ENCODE measurements at regions not wholly inside any gene's neighbourhood (a gene's known extent, or its start where the extent isn't known, plus 50 kb on each side); places are given as distances from the start of the nearest gene placed in this dataset.

DNA sequence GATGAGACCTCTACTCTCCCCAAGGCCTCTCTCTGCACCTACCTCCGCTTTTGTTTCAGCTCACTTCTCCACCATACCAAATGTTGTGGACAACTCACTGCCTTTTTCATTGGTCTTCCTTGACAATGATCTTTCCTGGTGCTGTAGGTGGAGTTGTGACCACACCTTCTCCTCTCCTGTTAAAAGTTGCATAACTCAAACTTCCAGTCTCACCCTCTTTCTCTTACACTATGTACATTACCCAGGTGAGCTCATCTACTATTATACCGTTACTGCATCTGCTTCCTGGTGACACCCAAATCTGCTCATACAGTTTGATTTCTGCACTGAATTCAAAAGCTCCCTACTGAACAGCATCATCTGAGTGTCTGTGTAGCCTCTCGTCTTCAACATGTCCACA, 542.8 kb downstream of the GALC start:
- CTCF ChIA-PET = no interaction called here
- no peaks in the 10 kb centered on the region for H3K27me3 ChIP-seq (replicated peaks; ENCODE audit: insufficient read depth, low read depth, low read length, poor library complexity)
- H3K36me3 ChIP-seq (ENCODE audit: insufficient read depth, low read length, poor library complexity, severe bottlenecking) = no peaks in the 10 kb centered on the region
- H3K27ac ChIP-seq (ENCODE audit: low read depth, low read length, poor library complexity, severe bottlenecking) = no peak overlapping the region
- no peak overlapping the region for H3K4me3 ChIP-seq (ENCODE audit: low read depth, low read length, poor library complexity, severe bottlenecking)
- DNase-seq (ENCODE audit: low spot score) = no peak
- BruUV-seq (replicated peaks) = no TSS peak
- H3K4me1 ChIP-seq (ENCODE audit: insufficient read depth, low read length, poor library complexity, severe bottlenecking) = no peaks in the 10 kb centered on the region
- H3K9me3 ChIP-seq (ENCODE audit: low read depth, low read length, poor library complexity, severe bottlenecking) = no peaks in the 10 kb centered on the region
- intact Hi-C loops (cut with micrococcal nuclease; ENCODE audit: unreplicated experiment) = no loop called here
- TF ChIP-seq, protein P1, sequence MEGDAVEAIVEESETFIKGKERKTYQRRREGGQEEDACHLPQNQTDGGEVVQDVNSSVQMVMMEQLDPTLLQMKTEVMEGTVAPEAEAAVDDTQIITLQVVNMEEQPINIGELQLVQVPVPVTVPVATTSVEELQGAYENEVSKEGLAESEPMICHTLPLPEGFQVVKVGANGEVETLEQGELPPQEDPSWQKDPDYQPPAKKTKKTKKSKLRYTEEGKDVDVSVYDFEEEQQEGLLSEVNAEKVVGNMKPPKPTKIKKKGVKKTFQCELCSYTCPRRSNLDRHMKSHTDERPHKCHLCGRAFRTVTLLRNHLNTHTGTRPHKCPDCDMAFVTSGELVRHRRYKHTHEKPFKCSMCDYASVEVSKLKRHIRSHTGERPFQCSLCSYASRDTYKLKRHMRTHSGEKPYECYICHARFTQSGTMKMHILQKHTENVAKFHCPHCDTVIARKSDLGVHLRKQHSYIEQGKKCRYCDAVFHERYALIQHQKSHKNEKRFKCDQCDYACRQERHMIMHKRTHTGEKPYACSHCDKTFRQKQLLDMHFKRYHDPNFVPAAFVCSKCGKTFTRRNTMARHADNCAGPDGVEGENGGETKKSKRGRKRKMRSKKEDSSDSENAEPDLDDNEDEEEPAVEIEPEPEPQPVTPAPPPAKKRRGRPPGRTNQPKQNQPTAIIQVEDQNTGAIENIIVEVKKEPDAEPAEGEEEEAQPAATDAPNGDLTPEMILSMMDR (conservative IDR thresholded peaks at IDR 0.05; ENCODE audit: low read depth, low read length) = no peak
- TF ChIP-seq EZH2 (IDR thresholded peaks at IDR 0.05; ENCODE audit: borderline replicate concordance, low read depth, low read length, poor library complexity, severe bottlenecking) = no peak
- POLR2A ChIA-PET (ENCODE audit: low non-redundant PET) = no interaction called here

DNA sequence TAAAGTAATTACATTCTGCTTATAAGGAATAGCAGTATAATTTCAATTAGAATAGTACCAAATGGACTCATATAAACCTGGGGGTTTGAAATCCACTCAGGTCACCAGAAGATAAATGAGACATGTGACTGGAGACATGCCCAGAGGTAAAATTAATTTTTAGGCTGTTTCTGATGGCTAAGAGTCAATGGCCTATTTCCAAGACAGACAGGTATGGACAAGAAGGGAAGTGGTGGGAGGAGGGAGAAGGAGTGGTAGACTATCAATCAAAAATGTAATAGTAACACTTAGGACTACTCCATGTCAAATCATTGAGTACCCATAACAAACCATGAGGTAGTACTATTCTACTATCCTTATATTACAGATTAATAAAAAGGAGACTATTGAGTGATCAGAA, 544.0 kb downstream of the GALC start:
- no peaks in the 10 kb centered on the region for H3K27me3 ChIP-seq (replicated peaks; ENCODE audit: insufficient read depth, low read depth, low read length, poor library complexity)
- TF ChIP-seq, protein P1 (conservative IDR thresholded peaks at IDR 0.05; ENCODE audit: low read depth, low read length) = no peak
- no peak for TF ChIP-seq EZH2 (IDR thresholded peaks at IDR 0.05; ENCODE audit: borderline replicate concordance, low read depth, low read length, poor library complexity, severe bottlenecking)
- H3K36me3 ChIP-seq (ENCODE audit: insufficient read depth, low read length, poor library complexity, severe bottlenecking) = no peaks in the 10 kb centered on the region
- POLR2A ChIA-PET (ENCODE audit: low non-redundant PET) = no interaction called here
- H3K9me3 ChIP-seq (ENCODE audit: low read depth, low read length, poor library complexity, severe bottlenecking) = no peaks in the 10 kb centered on the region
- no peak overlapping the region for H3K4me3 ChIP-seq (ENCODE audit: low read depth, low read length, poor library complexity, severe bottlenecking)
- CTCF ChIA-PET = no interaction called here
- intact Hi-C loops (cut with micrococcal nuclease; ENCODE audit: unreplicated experiment) = no loop called here
- BruUV-seq (replicated peaks) = no TSS peak
- no peak overlapping the region for H3K27ac ChIP-seq (ENCODE audit: low read depth, low read length, poor library complexity, severe bottlenecking)
- no peak for DNase-seq (ENCODE audit: low spot score)
- no peaks in the 10 kb centered on the region for H3K4me1 ChIP-seq (ENCODE audit: insufficient read depth, low read length, poor library complexity, severe bottlenecking)

DNA sequence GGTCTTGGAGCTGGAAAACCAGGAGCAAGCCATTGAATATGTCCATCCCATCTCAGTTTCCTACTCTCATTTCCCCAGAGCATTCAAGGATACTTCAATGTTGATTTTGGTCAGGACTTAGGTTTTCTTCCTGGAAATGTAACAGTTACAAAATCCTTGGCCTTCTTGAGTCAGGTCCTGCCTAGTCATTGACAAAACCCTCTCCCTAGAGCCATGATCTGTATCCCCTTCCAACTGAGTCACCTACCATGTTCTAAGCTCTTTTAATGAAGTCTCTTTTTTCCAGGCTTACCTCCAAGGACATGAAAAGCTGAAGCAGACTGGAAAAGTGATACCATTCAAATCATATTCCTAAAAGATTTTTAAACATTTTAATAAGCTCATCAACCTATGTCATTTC, 549.2 kb downstream of the GALC start:
- DNase-seq (ENCODE audit: low spot score) = no peak
- ChIA-PET POLR2A (ENCODE audit: low non-redundant PET) (no interaction called here), CTCF (no interaction called here)
- H3K4me3 ChIP-seq (ENCODE audit: low read depth, low read length, poor library complexity, severe bottlenecking) = no peak overlapping the region
- no peaks in the 10 kb centered on the region for H3K36me3 ChIP-seq (ENCODE audit: insufficient read depth, low read length, poor library complexity, severe bottlenecking)
- H3K27ac ChIP-seq (ENCODE audit: low read depth, low read length, poor library complexity, severe bottlenecking) = no peak overlapping the region
- H3K27me3 ChIP-seq (replicated peaks; ENCODE audit: insufficient read depth, low read depth, low read length, poor library complexity) = no peaks in the 10 kb centered on the region
- H3K9me3 ChIP-seq (ENCODE audit: low read depth, low read length, poor library complexity, severe bottlenecking) = no peaks in the 10 kb centered on the region
- no peak for TF ChIP-seq EZH2 (IDR thresholded peaks at IDR 0.05; ENCODE audit: borderline replicate concordance, low read depth, low read length, poor library complexity, severe bottlenecking)
- TF ChIP-seq, protein P1 (conservative IDR thresholded peaks at IDR 0.05; ENCODE audit: low read depth, low read length) = no peak
- intact Hi-C loops (cut with micrococcal nuclease; ENCODE audit: unreplicated experiment) = no loop called here
- BruUV-seq (replicated peaks) = no TSS peak
- H3K4me1 ChIP-seq (ENCODE audit: insufficient read depth, low read length, poor library complexity, severe bottlenecking) = no peaks in the 10 kb centered on the region
